Globus pallidus (tissue), 1 donor: ENCODE measurements at regions not wholly inside any gene's neighbourhood (a gene's known extent, or its start where the extent isn't known, plus 50 kb on each side); places are given as distances from the start of the nearest gene placed in this dataset.
"Not testable (repeated sequence)": the region's sequence is repeated elsewhere in the genome, so short reads cannot be mapped to it uniquely, and the experiment has no call there.

ENCODE experiments used
- DNase-seq: peaks from one replicate; pipeline ENCODE4 v3.0.0-alpha.2; 2015; ENCODE audit warnings: low spot score

DNA sequence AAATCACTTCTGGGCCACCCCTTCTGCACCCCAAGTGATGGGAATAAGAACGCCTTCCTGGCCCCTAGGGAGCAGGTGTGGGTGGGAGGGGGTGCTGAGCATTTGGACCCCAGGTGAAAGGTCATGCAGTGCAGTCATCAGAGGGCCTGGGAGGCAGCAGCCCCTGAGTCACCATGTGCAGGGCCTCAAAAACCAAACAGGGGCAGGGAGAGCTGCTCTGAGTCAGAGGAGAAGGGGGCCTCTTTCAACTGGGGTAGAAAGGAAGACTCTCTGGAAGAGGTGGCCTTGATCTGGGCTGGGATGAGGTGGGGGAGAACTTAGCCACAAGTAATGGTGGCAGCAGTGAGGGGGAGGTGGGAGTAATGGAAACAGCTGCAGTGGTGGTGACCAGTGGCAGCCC lies 164.3 kb downstream of the BUB3 start:
- no peak for DNase-seq

DNA sequence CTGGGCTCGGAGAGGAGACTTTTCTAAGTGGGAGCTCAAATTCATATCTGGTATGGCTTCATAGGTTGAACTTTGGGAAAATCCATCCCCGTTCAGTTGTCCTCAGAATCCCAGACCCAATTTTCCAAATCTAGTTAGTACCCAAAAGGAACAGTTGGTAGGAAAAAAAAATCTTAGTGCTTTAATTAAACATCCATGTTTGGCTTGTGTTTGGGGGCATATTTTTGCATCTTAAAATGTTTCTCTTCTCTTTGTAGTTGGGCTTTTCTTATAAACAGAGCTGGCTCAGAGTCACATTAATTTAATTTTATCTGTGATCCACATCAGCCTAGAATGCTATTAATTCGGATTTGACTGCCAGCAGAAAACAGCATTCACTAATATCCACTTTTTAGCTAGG lies 165.9 kb downstream of the BUB3 start:
- no peak for DNase-seq

- DNase-seq, result no peak
Measured at GRCh38 chr10:123323884-123324283, 169.7 kb downstream of the BUB3 start.

DNA sequence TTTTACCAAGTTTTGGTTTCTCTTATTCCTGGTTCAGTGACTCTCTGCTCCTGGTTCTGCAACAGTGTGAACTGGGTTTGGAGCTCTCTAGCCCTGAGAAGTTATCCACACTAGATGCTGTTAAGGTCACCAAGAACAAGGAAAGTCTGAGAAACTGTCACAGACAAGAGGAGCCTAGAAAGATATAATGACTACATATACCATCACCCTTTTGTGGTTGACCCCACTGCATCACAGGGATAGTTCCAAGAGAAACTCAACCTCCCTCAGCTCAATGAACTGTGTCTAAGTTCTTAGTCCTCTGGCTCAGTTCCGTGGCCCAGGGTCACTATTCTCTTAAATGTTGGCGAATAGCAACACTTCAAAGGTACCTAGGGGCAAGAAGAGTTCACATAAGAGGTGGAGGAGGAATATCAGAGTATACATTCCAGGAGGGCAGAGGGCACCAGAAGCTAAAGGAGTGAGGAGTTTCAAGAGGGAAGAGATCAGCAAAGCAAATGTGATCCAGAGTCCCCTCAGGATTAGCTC lies 171.5 kb downstream of the BUB3 start:
- DNase-seq, result no peak

- no peak for DNase-seq
Measured at GRCh38 chr10:123326674-123327073, 172.5 kb downstream of the BUB3 start.

DNA sequence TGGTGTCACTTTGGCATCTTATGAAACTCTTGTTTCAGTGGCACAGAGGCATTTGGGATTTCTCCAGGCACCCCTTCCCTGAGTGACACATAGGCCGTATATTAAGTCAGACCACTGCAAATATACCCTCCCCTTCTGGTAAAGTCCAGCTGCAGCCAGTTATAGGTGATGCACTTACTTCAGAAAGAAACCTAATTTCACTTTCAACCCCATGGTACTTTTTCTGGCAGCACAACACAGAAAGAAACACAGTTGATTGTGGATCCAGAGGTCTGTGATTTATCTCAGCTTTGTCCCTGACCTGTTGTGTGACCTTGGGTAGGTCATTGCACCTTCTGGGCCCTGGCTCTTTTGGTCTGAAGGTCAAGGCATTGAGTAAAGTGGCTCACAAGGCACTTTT lies 173.2 kb downstream of the BUB3 start:
- no peak for DNase-seq

DNA sequence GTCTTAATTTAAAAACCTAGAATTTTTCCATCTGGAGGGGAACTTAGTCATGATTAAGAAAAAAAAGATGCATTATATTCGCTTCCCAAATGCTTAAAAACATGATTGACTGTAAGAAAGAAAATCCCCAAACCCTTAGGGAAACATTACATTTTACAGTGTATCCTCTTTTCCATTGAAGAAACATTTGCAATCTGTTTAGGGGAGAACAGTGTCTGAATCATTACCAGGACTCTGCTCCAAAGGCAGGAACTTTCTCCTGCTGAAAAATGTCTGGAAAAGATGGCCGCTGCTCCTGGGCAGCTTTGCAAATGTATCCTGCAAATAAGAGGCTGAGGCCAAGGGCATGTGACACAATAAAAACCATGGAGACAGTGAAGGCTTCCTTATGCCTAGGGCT lies 173.7 kb downstream of the BUB3 start:
- no peak for DNase-seq

DNA sequence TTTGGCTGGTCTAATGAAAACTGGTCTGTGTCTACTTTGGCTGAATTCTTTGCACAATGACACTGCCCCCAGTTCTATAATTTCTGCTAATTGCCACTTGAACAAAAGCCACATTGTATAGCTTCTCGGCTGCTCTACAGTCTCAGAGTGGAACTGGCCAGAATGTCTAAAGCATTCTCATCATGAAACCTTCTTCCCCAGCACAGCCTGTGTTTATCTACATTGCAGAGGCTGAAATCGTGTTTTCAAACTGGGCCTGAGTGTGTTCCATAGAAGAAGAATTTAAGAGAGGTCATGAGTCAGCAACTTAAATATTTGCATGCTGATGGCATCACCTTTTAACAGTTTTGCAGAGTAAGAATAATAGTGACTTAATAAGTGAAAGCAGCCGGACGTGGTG lies 177.2 kb downstream of the BUB3 start:
- peak; percentile 75 for DNase-seq

DNA sequence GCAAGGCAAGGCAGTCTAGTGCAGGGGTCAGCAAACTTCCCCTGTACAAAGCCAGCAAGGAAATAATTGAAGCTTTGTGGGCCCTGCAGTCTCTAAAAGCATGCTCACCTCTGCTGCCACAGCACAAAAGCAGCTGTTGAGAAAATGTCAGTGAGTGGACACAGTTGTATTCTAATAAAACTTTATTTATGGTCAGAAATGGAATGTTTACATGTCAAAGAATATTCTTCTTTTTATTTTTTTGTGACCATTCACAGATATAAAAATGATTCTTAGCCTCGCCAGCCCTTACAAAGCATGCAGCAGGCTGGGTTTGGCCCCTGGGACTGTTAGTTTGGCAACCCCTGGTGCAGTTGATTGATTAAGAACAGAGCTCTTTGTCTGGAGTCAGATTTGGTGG lies 192.4 kb downstream of the BUB3 start:
- DNase-seq, result no peak

DNA sequence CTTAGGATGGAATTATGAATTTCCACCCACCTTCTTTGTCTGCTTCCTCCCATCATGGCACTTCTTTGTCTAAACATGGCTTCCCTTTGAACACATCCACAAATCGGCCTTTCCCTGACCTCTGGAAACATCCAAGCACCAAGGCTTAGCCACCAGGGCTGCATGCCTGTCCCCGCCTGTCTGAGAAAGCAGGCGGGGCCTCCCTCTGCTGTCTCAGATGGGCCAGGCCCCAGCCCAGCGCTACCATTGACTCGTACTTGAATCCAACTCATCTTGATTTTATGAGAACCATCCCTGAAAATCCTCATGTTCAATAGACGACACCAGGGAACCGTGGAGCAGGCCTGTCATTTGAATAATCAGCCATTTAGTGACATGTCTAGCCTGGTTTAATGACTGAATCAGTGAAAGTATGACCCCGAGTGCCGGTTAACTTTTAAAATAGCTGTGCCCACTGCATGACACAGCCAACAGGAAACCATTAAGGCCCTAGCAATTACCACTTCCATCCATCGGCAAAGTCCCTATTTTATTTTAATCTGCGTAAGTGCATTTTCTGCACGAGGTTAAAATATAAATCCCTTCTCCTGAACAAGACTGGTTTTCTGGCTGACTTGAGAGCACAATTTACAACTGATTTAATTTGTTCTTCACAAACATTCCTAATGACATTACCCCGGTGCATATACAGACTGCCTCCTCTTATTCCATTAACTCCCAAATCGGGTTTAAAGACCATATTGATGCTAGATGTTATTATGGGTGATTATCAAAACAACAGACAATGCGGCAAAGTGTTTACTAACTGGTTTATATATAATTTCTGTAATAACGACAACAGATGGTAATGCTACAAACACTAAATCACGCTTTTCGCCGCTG lies 194.7 kb downstream of the BUB3 start:
- DNase-seq, result no peak

GRCh38 chr10:123351715-123352114 lies 197.5 kb downstream of the BUB3 start:
- DNase-seq, result no peak

DNA sequence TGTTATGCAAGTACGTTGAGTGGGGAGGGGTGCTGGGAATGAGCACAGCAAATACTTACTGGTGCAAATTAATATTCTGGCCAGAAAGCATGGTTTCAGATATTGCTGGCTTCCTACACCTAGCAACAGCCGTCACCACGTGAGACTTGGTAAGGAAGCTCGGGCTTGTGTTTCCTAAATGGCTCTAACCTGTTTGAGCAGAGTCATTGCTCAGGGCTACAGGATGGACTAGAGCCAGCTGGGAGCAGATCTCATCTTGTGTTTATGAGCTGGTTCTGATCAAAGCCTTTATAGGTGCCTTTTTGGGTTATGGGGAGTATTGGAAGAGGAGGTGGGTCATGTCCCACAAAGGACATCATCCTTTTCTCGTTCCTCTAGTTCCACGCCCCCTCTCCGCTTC lies 200.3 kb downstream of the BUB3 start:
- DNase-seq, result no peak

DNA sequence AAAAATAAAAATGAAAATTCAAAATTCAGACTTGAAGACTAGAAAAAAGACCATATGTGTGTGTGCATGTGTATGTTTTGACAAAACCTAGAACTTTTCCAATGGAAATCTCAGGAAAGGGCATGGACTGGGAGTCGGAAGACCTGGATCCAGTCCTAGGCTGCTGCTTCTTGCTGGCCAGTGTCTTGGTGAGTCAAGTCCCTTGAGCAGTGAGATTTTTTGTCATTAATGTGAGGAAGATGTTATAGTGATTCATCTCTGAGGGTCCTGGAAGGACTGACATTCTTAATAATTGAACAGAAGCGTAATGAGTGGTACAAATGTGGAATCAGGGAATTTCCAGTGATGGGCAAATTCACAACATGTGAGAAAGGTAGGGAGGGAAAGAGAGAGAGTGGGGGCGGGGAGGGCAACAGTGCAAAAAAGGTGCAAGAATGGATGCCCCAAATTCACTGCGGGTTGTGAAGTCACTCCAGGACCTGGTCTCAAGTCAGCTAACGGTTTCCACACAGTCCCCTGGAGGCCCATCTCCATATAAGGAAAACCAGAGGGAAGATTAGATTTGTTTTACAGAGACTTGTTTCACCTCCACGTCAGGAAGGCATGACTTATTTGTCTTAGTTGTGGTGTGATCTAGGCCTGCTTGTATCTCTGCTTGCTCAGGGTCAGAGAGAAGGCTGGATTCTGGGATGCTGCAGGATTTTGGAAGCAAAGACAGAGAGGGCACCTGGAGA lies 201.7 kb downstream of the BUB3 start:
- no peak for DNase-seq

GRCh38 chr10:123356799-123357198 lies 202.6 kb downstream of the BUB3 start:
- no peak for DNase-seq

DNA sequence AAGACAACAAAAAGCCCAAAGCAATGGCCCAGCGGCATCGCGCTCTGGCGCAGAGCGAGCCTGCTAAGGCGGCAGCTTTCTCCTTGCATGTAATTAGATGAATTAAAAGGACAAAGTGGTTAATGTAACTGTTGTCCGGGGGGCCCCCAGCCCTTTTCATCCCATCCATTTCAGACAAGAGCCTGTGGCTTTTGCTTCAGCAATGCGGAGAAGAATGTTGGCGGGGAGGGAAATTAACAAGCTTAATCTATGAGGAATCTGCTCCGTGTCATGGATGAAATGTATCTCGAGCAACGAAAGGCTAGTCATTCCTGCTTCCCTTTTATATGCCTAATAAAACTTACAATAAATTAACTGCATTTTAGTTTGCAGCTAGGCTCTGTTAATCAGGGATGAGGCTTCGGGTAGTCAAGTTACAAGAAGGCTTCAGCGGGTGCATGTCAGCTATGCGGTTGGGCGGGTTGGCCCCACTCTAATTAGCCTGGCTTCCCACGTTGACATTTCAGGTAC lies 203.3 kb downstream of the BUB3 start:
- DNase-seq, result no peak

DNA sequence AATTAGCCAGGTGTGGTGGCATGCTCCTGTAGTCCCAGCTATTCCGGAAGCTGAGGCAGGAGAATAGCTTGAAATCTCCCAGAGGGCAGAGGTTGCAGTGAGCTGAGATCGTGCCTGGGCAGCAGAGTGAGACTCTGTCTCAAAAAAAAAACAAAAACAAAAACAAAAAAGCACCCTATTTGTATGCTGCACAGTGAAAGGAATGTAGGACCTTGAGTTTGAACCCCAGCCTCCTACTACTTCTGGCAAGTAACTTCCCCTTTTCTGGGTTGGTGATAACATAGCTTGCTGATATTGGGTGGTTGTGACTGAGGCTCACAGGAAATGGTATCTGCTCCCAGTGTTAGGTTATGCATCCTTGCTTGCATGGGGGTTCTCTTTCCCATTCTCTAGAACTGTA lies 205.3 kb downstream of the BUB3 start:
- DNase-seq, result no peak

GRCh38 chr10:123361832-123362231 lies 207.6 kb downstream of the BUB3 start:
- DNase-seq, result no peak

GRCh38 chr10:123367195-123367594 lies 213.0 kb downstream of the BUB3 start:
- peak; percentile 91 for DNase-seq

GRCh38 chr10:123371626-123372025 lies 217.4 kb downstream of the BUB3 start:
- not testable (repeated sequence) for DNase-seq

- no peak for DNase-seq
Measured at GRCh38 chr10:123373591-123373990, 219.4 kb downstream of the BUB3 start.

GRCh38 chr10:123375097-123375496 lies 220.9 kb downstream of the BUB3 start:
- DNase-seq, result no peak

DNA sequence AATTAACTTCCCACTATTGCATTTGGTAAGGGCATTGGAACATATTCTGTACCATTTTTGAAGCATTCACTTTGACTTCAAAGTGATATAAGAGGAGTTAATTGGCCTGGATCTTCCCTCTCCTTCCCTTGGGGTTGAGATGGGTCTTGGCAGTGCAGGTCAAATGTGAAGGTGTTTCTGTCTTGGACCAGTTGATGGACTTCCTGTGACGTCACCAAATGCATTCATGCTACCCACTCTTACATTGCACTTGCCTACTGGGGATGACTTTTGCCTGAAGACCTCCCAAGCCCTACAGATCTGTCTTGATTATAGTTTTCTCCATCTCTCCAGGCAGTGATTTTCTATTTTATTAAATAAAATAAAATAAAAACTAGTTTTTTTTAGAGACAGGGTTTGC lies 221.5 kb downstream of the BUB3 start:
- no peak for DNase-seq

GRCh38 chr10:123377883-123378282 lies 223.7 kb downstream of the BUB3 start:
- DNase-seq, result no peak
